AG09309 (cell line): ENCODE measurements at regions not wholly inside any gene's neighbourhood (a gene's known extent, or its start where the extent isn't known, plus 50 kb on each side); places are given as distances from the start of the nearest gene placed in this dataset.

Experiments
- DNase-seq: peaks from one replicate; pipeline ENCODE4 v3.0.0-alpha.2; 2010; ENCODE audit warnings: low read depth
- H3K4me3 ChIP-seq: 2 replicates; pipeline ENCODE4 v1.5.1; 2011; ENCODE audit warnings: mild to moderate bottlenecking, low read depth, low read length, moderate library complexity; ENCODE audit not compliant: control insufficient read depth
- CTCF ChIP-seq: IDR thresholded peaks from 2 replicates; pipeline ENCODE4 v1.5.1; 2011; ENCODE audit warnings: mild to moderate bottlenecking, low read depth, low read length, inconsistent platforms; ENCODE audit not compliant: insufficient read depth, control insufficient read depth; ENCODE audit errors: missing control alignments

- TF ChIP-seq CTCF: no peak
- H3K4me3 ChIP-seq: no peak overlapping the region
- peak; percentile 63 for DNase-seq
Measured at GRCh38 chr7:84647797-84648757, 453.5 kb upstream of the SEMA3A start.

- TF ChIP-seq CTCF: no peak
- DNase-seq: no peak
- H3K4me3 ChIP-seq: no peak overlapping the region
Measured at GRCh38 chr7:84642611-84643010, 448.0 kb upstream of the SEMA3A start.

GRCh38 chr7:84640637-84641036, 446.0 kb upstream of the SEMA3A start:
- no peak overlapping the region for H3K4me3 ChIP-seq
- no peak for TF ChIP-seq CTCF
- DNase-seq: no peak

GRCh38 chr7:84638339-84638697, 443.7 kb upstream of the SEMA3A start:
- no peak for DNase-seq
- no peak overlapping the region for H3K4me3 ChIP-seq
- TF ChIP-seq CTCF: no peak

GRCh38 chr7:84637568-84638338, 443.2 kb upstream of the SEMA3A start:
- peak; percentile 67 for DNase-seq
- H3K4me3 ChIP-seq: no peak overlapping the region
- no peak for TF ChIP-seq CTCF

- DNase-seq: no peak
- no peak for TF ChIP-seq CTCF
- H3K4me3 ChIP-seq: no peak overlapping the region
Measured at GRCh38 chr7:84631913-84632312, 437.3 kb upstream of the SEMA3A start.
